WTC11 (cell line): ENCODE measurements at regions not wholly inside any gene's neighbourhood (a gene's known extent, or its start where the extent isn't known, plus 50 kb on each side); places are given as distances from the start of the nearest gene placed in this dataset.

Experiments used
- ATAC-seq: fragments of 200-7000 bp; cut with Tn5 transposase; 2 replicates; pipeline ENCODE4 v1.10.0; 2021; ENCODE audit warnings: mild to moderate bottlenecking, moderate library complexity
- CTCF ChIA-PET: fragments of 300-600 bp; sonication (Branson Sonifier 250); formaldehyde crosslinking; loops from one replicate; lab custom pipeline; 2021; ENCODE audit warnings: antibody characterized with exemption; lab: Charles Lee
- POLR2A ChIA-PET: fragments of 350-600 bp; sonication (Branson Sonifier 250); formaldehyde crosslinking; loops from one replicate; lab custom pipeline; 2021; ENCODE audit warnings: antibody characterized with exemption; lab: Charles Lee
- DNase-seq: peaks from one replicate; pipeline ENCODE4 v3.0.0; 2021; ENCODE audit warnings: low spot score
- H3K27ac Mint-ChIP-seq: 2 replicates; pipeline ENCODE4 v1.8.0; 2021; ENCODE audit warnings: mixed read lengths
- H3K27me3 Mint-ChIP-seq: 2 replicates; pipeline ENCODE4 v1.8.0; 2021; ENCODE audit warnings: low read depth, mild to moderate bottlenecking, moderate library complexity, mixed read lengths
- H3K36me3 Mint-ChIP-seq: 2 replicates; pipeline ENCODE4 v1.8.0; 2021; ENCODE audit warnings: mixed read lengths
- H3K4me1 Mint-ChIP-seq: 2 replicates; pipeline ENCODE4 v1.8.0; 2022; ENCODE audit warnings: mixed read lengths
- H3K4me3 Mint-ChIP-seq: 2 replicates; pipeline ENCODE4 v1.8.0; 2021; ENCODE audit warnings: mild to moderate bottlenecking, moderate library complexity, mixed read lengths
- H3K9me3 Mint-ChIP-seq: 2 replicates; pipeline ENCODE4 v1.8.0; 2021; ENCODE audit warnings: mixed read lengths
- AR ChIP-seq: fragments of 250-450 bp; sonication (Bioruptor Pico); IDR thresholded peaks from 2 replicates; pipeline ENCODE4 v1.9.0; 2021; ENCODE audit warnings: mild to moderate bottlenecking
- ATF2 ChIP-seq: sonication (generic); formaldehyde crosslinking; IDR thresholded peaks from 2 replicates; pipeline ENCODE4 v1.8.1; 2022; ENCODE audit warnings: low read depth, missing genetic modification reagents, borderline replicate concordance
- CREB1 ChIP-seq: sonication (generic); formaldehyde crosslinking; IDR thresholded peaks from 2 replicates; pipeline ENCODE4 v1.8.0; 2023; ENCODE audit warnings: mild to moderate bottlenecking, missing genetic modification reagents
- ESRRA ChIP-seq: sonication (generic); formaldehyde crosslinking; IDR thresholded peaks from 2 replicates; pipeline ENCODE4 v1.8.1; 2022; ENCODE audit warnings: mild to moderate bottlenecking, missing genetic modification reagents, borderline replicate concordance
- FOXK1 ChIP-seq: sonication (generic); formaldehyde crosslinking; IDR thresholded peaks from 2 replicates; pipeline ENCODE4 v1.8.0; 2022; ENCODE audit warnings: mild to moderate bottlenecking, moderate library complexity, missing genetic modification reagents
- GABPB1 ChIP-seq: sonication (generic); formaldehyde crosslinking; IDR thresholded peaks from 2 replicates; pipeline ENCODE4 v1.8.1; 2023; ENCODE audit warnings: mild to moderate bottlenecking, missing genetic modification reagents
- OVOL2 ChIP-seq: fragments of 250-450 bp; sonication (Bioruptor Pico); IDR thresholded peaks from 2 replicates; pipeline ENCODE4 v1.9.0; 2021; ENCODE audit warnings: mild to moderate bottlenecking, borderline replicate concordance
- TEAD1 ChIP-seq: sonication (generic); formaldehyde crosslinking; IDR thresholded peaks from 2 replicates; pipeline ENCODE4 v1.8.0; 2022; ENCODE audit warnings: mild to moderate bottlenecking, missing genetic modification reagents
- USF1 ChIP-seq: sonication (generic); formaldehyde crosslinking; IDR thresholded peaks from 2 replicates; pipeline ENCODE4 v1.8.0; 2022; ENCODE audit warnings: mild to moderate bottlenecking, missing genetic modification reagents
- ZNF396 ChIP-seq: fragments of 250-450 bp; sonication (Bioruptor Pico); IDR thresholded peaks from 2 replicates; pipeline ENCODE4 v1.8.0; 2021; ENCODE audit warnings: mild to moderate bottlenecking, moderate library complexity, borderline replicate concordance
- ZNF532 ChIP-seq: fragments of 250-450 bp; sonication (Bioruptor Pico); IDR thresholded peaks from 2 replicates; pipeline ENCODE4 v1.9.0; 2021; ENCODE audit warnings: mild to moderate bottlenecking, borderline replicate concordance
- TF ChIP-seq, protein P1 (sequence below): sonication (generic); formaldehyde crosslinking; IDR thresholded peaks from 2 replicates; pipeline ENCODE4 v1.8.1; 2022; ENCODE audit warnings: mild to moderate bottlenecking, missing genetic modification reagents, moderate library complexity, borderline replicate concordance
- TF ChIP-seq, protein P2 (sequence below): sonication (generic); formaldehyde crosslinking; IDR thresholded peaks from 2 replicates; pipeline ENCODE4 v1.8.1; 2023; ENCODE audit warnings: mild to moderate bottlenecking, moderate library complexity, missing genetic modification reagents
- TF ChIP-seq, protein P3 (sequence below): sonication (generic); formaldehyde crosslinking; IDR thresholded peaks from 2 replicates; pipeline ENCODE4 v1.8.1; 2022; ENCODE audit warnings: mild to moderate bottlenecking, moderate library complexity, missing genetic modification reagents
- TF ChIP-seq, protein P4 (sequence below): sonication (generic); formaldehyde crosslinking; IDR thresholded peaks from 2 replicates; pipeline ENCODE4 v1.8.0; 2022; ENCODE audit warnings: missing genetic modification reagents

GRCh38 chr3:111284503-111285183 lies 213.0 kb downstream of the NECTIN3 start (continued):
- TF ChIP-seq ZNF532 (CRISPR knock-in tag) (no peak), TEAD1 (no peak), CREB1 (no peak), FOXK1 (CRISPR knock-in tag) (no peak), ATF2 (CRISPR knock-in tag) (no peak)

DNA sequence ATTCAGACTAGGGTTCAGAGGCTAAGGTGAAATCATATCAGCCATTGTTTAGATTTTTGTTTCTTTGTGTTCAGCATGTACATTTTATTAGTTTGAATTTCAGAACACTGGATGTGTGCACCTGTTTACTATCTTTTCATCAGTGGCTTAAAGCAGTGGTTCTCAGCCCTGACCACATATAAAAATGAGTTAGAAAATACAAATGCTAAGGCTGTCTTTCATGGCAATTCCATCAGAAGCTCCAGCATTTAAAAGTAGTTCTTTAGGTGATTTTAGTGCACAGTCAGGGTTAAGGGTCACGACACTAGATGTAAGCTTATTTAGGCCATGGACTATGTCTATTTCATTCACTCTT lies 213.5 kb downstream of the NECTIN3 start:
- no peak for ATAC-seq
- no peak overlapping the region for H3K4me3 Mint-ChIP-seq
- TF ChIP-seq ESRRA (CRISPR knock-in tag) (no peak), OVOL2 (CRISPR knock-in tag) (no peak), AR (CRISPR knock-in tag) (no peak), ZNF396 (CRISPR knock-in tag) (no peak)
- TF ChIP-seq, protein P1, sequence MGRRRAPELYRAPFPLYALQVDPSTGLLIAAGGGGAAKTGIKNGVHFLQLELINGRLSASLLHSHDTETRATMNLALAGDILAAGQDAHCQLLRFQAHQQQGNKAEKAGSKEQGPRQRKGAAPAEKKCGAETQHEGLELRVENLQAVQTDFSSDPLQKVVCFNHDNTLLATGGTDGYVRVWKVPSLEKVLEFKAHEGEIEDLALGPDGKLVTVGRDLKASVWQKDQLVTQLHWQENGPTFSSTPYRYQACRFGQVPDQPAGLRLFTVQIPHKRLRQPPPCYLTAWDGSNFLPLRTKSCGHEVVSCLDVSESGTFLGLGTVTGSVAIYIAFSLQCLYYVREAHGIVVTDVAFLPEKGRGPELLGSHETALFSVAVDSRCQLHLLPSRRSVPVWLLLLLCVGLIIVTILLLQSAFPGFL (CRISPR knock-in tag) = no peak
- no peaks in the 10 kb centered on the region for H3K4me1 Mint-ChIP-seq
- H3K27me3 Mint-ChIP-seq = no peaks in the 10 kb centered on the region; the same call in 1 of the 2 replicates
- DNase-seq = no peak
- no peaks in the 10 kb centered on the region for H3K36me3 Mint-ChIP-seq
- ChIA-PET POLR2A (no interaction called here), CTCF (no interaction called here)
- peaks cover 11% of the 10 kb centered on the region for H3K9me3 Mint-ChIP-seq
- no peak overlapping the region for H3K27ac Mint-ChIP-seq

DNA sequence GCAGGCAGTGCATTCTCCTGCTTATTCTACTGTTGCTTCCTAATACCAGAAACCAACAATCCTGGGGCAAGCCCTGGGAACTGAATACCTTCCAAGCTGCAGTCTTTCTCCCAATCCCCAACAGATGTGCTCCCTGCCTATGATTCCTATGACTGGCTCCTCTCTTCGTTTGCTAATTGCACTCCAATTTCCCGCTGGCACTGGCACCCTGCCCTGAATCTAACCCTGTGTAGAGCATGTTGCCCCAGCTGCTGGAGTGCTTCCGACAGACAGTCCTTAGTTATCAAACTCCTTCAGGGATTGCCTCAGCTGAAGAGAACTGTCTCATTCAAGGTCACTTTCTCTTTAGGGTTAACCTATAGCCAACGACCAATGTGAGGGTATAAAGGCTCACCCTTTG lies 214.1 kb downstream of the NECTIN3 start:
- POLR2A ChIA-PET = no interaction called here
- Mint-ChIP-seq H3K27me3 (no peaks in the 10 kb centered on the region; the same call in 1 of the 2 replicates), H3K36me3 (no peaks in the 10 kb centered on the region), H3K27ac (no peak overlapping the region), H3K4me1 (no peaks in the 10 kb centered on the region), H3K4me3 (no peak overlapping the region), H3K9me3 (peaks cover 12% of the 10 kb centered on the region)
- CTCF ChIA-PET = no interaction called here
- DNase-seq (no peak), ATAC-seq (no peak)
- TF ChIP-seq, protein P2, sequence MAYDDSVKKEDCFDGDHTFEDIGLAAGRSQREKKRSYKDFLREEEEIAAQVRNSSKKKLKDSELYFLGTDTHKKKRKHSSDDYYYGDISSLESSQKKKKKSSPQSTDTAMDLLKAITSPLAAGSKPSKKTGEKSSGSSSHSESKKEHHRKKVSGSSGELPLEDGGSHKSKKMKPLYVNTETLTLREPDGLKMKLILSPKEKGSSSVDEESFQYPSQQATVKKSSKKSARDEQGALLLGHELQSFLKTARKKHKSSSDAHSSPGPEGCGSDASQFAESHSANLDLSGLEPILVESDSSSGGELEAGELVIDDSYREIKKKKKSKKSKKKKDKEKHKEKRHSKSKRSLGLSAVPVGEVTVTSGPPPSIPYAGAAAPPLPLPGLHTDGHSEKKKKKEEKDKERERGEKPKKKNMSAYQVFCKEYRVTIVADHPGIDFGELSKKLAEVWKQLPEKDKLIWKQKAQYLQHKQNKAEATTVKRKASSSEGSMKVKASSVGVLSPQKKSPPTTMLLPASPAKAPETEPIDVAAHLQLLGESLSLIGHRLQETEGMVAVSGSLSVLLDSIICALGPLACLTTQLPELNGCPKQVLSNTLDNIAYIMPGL (CRISPR knock-in tag) = no peak
- TF ChIP-seq GABPB1 = no peak
- no peak for TF ChIP-seq USF1
- TF ChIP-seq, protein P3, sequence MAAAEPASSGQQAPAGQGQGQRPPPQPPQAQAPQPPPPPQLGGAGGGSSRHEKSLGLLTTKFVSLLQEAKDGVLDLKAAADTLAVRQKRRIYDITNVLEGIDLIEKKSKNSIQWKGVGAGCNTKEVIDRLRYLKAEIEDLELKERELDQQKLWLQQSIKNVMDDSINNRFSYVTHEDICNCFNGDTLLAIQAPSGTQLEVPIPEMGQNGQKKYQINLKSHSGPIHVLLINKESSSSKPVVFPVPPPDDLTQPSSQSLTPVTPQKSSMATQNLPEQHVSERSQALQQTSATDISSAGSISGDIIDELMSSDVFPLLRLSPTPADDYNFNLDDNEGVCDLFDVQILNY (CRISPR knock-in tag) = no peak
- TF ChIP-seq, protein P4, sequence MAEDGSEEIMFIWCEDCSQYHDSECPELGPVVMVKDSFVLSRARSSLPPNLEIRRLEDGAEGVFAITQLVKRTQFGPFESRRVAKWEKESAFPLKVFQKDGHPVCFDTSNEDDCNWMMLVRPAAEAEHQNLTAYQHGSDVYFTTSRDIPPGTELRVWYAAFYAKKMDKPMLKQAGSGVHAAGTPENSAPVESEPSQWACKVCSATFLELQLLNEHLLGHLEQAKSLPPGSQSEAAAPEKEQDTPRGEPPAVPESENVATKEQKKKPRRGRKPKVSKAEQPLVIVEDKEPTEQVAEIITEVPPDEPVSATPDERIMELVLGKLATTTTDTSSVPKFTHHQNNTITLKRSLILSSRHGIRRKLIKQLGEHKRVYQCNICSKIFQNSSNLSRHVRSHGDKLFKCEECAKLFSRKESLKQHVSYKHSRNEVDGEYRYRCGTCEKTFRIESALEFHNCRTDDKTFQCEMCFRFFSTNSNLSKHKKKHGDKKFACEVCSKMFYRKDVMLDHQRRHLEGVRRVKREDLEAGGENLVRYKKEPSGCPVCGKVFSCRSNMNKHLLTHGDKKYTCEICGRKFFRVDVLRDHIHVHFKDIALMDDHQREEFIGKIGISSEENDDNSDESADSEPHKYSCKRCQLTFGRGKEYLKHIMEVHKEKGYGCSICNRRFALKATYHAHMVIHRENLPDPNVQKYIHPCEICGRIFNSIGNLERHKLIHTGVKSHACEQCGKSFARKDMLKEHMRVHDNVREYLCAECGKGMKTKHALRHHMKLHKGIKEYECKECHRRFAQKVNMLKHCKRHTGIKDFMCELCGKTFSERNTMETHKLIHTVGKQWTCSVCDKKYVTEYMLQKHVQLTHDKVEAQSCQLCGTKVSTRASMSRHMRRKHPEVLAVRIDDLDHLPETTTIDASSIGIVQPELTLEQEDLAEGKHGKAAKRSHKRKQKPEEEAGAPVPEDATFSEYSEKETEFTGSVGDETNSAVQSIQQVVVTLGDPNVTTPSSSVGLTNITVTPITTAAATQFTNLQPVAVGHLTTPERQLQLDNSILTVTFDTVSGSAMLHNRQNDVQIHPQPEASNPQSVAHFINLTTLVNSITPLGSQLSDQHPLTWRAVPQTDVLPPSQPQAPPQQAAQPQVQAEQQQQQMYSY (CRISPR knock-in tag) = no peak
